ENCODE measurements at regions not wholly inside any gene's neighbourhood (a gene's known extent, or its start where the extent isn't known, plus 50 kb on each side); places are given as distances from the start of the nearest gene placed in this dataset.
"Not testable (repeated sequence)": the region's sequence is repeated elsewhere in the genome, so short reads cannot be mapped to it uniquely, and the experiment has no call there.

- TF ChIP-seq, protein P1, sequence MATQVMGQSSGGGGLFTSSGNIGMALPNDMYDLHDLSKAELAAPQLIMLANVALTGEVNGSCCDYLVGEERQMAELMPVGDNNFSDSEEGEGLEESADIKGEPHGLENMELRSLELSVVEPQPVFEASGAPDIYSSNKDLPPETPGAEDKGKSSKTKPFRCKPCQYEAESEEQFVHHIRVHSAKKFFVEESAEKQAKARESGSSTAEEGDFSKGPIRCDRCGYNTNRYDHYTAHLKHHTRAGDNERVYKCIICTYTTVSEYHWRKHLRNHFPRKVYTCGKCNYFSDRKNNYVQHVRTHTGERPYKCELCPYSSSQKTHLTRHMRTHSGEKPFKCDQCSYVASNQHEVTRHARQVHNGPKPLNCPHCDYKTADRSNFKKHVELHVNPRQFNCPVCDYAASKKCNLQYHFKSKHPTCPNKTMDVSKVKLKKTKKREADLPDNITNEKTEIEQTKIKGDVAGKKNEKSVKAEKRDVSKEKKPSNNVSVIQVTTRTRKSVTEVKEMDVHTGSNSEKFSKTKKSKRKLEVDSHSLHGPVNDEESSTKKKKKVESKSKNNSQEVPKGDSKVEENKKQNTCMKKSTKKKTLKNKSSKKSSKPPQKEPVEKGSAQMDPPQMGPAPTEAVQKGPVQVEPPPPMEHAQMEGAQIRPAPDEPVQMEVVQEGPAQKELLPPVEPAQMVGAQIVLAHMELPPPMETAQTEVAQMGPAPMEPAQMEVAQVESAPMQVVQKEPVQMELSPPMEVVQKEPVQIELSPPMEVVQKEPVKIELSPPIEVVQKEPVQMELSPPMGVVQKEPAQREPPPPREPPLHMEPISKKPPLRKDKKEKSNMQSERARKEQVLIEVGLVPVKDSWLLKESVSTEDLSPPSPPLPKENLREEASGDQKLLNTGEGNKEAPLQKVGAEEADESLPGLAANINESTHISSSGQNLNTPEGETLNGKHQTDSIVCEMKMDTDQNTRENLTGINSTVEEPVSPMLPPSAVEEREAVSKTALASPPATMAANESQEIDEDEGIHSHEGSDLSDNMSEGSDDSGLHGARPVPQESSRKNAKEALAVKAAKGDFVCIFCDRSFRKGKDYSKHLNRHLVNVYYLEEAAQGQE (IDR thresholded peaks at IDR 0.05; ENCODE audit: insufficient replicate concordance, low read depth), result no peak
- TF ChIP-seq SPI1 (IDR thresholded peaks at IDR 0.05; ENCODE audit: borderline replicate concordance, low read depth) (no peak), POLR2AphosphoS5 (IDR thresholded peaks at IDR 0.05; ENCODE audit: low read depth) (no peak)
- no peaks in the 10 kb centered on the region for H3K27me3 ChIP-seq (ENCODE audit: insufficient read depth, poor library complexity, severe bottlenecking)
- no peak overlapping the region for H3K4me3 ChIP-seq (replicated peaks; ENCODE audit: insufficient read depth, low read length)
- DNase-seq (ENCODE audit: low read depth in 1 of 2, low spot score in 1 of 2), result no peak
- H3K27ac ChIP-seq (replicated peaks), result no peak overlapping the region
Measured at GRCh38 chr3:193031911-193032310, 114.3 kb upstream of the MB21D2 start.

- DNase-seq (ENCODE audit: low read depth in 1 of 2, low spot score in 1 of 2), result no peak
- Histone ChIP-seq H3K27ac (replicated peaks) (no peak overlapping the region), H3K4me3 (replicated peaks; ENCODE audit: insufficient read depth, low read length) (no peak overlapping the region), H3K27me3 (ENCODE audit: insufficient read depth, poor library complexity, severe bottlenecking) (no peaks in the 10 kb centered on the region)
- TF ChIP-seq, protein P1 (IDR thresholded peaks at IDR 0.05; ENCODE audit: insufficient replicate concordance, low read depth), result no peak
- TF ChIP-seq SPI1 (IDR thresholded peaks at IDR 0.05; ENCODE audit: borderline replicate concordance, low read depth) (no peak), POLR2AphosphoS5 (IDR thresholded peaks at IDR 0.05; ENCODE audit: low read depth) (no peak), GABPA (IDR thresholded peaks at IDR 0.05; ENCODE audit: low read depth) (no peak), CTCF (IDR thresholded peaks at IDR 0.05; ENCODE audit: insufficient read depth, low read length) (no peak)
Measured at GRCh38 chr3:193033226-193033780, 115.6 kb upstream of the MB21D2 start.

GRCh38 chr3:193037828-193038227 is 120.2 kb upstream of the MB21D2 start:
- H3K4me3 ChIP-seq (replicated peaks; ENCODE audit: insufficient read depth, low read length); H3K27me3 ChIP-seq (ENCODE audit: insufficient read depth, poor library complexity, severe bottlenecking); DNase-seq (ENCODE audit: low read depth in 1 of 2, low spot score in 1 of 2); H3K27ac ChIP-seq (replicated peaks): not testable (repeated sequence)

DNA sequence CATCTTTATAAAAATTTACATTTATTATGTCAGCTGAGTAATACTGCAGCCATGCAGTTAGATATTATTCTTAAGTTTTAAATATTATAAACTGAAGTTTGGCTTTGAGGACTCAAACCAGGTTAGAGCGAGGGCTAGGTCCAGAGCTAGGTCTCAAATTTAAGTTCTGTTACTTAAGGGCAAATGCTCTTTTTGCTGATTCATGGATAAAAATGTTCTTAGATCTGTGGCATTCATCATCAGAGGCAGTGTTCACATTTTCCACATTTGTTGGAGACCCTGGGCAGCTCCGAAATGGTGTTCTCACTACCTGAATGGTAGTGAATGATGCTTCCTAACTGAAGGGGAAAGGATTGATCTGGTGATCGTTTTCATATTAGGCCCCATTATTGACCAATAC is 121.4 kb upstream of the MB21D2 start:
- no peak overlapping the region for H3K4me3 ChIP-seq (replicated peaks; ENCODE audit: insufficient read depth, low read length)
- H3K27ac ChIP-seq (replicated peaks), result no peak overlapping the region
- H3K27me3 ChIP-seq (ENCODE audit: insufficient read depth, poor library complexity, severe bottlenecking), result no peaks in the 10 kb centered on the region
- no peak for DNase-seq (ENCODE audit: low read depth in 1 of 2, low spot score in 1 of 2)
- TF ChIP-seq CTCF (IDR thresholded peaks at IDR 0.05; ENCODE audit: insufficient read depth, low read length), result no peak
- no peak for TF ChIP-seq GABPA (IDR thresholded peaks at IDR 0.05; ENCODE audit: low read depth)
- TF ChIP-seq, protein P1 (IDR thresholded peaks at IDR 0.05; ENCODE audit: insufficient replicate concordance, low read depth), result no peak
- no peak for TF ChIP-seq SPI1 (IDR thresholded peaks at IDR 0.05; ENCODE audit: borderline replicate concordance, low read depth)
- no peak for TF ChIP-seq POLR2AphosphoS5 (IDR thresholded peaks at IDR 0.05; ENCODE audit: low read depth)
